ENCODE measurements at regions not wholly inside any gene's neighbourhood (a gene's known extent, or its start where the extent isn't known, plus 50 kb on each side); places are given as distances from the start of the nearest gene placed in this dataset.
"Not testable (repeated sequence)": the region's sequence is repeated elsewhere in the genome, so short reads cannot be mapped to it uniquely, and the experiment has no call there.

DNA sequence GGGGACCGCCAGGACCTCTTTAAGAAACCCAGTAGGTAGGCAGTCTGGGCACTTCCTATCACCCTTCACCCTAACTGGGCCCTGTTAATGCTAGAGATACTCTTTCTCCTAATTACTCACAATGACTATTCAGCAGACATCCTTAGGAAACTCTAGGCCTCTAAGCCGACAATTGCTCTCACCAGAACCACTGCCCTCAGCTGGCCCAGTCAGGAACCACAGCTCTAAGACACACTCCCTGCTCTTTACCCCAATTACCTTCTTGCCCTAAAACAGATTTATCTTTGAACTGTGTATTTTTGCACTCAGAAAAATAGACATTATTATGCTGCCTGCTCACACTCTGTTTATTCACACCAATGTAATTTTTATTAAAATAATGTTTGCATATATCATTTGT, 432.6 kb upstream of the SLC30A5 start:
- no peak for DNase-seq (ENCODE audit: low spot score)

DNA sequence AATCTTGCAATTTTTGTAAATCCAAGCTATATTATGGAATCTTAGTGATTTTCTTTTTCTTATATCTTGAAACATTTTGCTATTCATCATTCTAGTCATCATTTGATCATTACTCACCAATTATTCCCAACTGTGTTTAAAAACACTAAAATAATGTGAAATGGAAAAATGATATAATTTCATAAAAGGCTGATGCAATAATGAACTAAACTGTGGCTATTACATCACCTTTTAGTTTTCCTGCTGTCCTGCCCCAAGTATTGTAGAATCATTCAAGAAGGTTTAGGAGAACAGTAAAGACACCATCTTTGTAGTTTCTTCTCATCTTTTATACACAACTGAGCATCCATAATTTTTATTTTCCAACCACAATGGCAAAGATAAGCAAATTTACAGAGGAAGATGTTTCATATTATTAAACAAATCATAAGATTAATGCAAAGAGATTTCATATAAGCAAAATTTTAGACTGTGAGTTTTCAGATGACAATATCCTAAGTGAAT, 431.0 kb upstream of the SLC30A5 start:
- DNase-seq (ENCODE audit: low spot score) = no peak

DNA sequence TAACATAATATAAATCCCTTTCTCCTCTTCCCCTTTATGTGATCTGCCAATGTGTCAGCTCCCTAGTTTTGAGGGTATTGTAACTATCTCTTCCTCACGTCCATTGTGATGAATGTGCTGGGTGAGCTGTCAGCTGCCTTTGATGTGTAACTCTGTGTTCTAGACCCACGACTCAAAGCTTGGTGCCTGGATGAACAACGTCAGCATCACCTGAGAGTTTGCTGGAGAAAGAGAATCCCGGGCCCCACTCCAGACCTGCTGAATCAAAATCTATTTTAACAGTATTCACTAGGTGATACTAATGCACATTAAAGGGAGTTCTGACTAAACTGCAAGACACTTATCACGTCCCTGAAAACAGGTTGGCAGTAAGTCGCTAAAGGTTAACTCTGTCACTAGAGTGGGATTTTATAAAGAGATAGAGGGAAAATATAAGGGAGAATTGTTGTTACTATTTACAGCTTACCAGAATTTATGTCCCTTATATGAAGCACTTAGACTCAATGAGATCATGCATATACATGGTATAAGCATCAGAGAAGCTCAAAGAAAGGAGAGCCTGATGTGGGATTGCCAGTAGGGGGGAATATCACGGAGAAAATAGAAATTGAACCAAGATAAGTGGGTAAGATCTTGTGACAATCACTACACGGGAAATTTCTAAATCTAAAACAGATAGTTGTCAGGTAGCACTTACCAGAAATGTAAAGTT, 423.8 kb upstream of the SLC30A5 start:
- no peak for DNase-seq (ENCODE audit: low spot score)

DNA sequence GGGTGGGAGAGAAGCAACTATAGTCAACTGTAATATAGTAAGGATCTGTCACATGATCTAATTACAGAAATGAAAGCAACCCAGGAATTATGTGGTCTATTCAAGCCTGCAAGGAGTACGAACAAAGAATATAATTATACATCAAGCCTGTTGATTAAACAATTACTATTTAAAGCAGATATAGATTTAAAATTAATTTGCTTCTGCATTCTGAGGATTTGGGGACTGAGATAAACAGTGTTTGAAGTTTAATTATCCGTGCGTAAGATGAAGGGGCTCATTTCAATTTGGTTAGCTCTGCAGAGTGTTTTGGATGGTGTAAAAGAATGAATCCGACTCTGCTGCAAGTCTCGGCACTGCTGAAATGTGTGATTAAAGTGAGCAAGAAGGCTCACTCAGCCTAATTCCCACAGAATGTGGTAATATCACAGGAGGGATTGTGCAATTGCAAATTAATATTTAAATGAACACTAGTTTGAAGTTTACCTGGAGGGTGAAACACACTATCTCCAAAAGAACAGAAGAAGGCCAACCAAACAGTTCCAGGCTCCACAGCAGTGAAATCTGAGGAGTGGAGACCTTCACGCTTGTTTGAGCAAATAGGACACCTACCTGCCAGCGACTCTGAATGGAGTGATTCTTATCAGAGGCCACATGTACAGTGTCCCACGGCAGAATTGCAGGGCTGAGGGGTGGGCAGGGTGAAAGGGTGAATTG, 420.6 kb upstream of the SLC30A5 start:
- DNase-seq (ENCODE audit: low spot score) = no peak

DNA sequence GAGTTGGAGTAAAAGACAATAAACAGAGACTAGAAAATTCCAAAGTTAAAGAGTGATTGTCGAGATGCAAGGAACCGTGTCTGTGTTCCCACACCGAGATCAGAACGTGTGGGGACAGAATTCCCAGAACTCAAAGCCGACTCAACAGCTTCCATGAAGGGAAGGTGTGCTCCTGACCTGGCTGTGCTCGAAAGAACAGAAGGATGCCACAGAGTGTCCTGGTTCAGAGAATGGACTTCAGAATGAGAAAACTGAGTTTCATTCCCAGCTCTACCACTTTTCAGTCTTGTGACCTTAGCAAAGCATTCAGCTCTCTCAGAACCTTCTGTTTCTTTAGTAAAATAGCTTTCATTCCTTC, 420.0 kb upstream of the SLC30A5 start:
- DNase-seq (ENCODE audit: low spot score) = no peak

DNA sequence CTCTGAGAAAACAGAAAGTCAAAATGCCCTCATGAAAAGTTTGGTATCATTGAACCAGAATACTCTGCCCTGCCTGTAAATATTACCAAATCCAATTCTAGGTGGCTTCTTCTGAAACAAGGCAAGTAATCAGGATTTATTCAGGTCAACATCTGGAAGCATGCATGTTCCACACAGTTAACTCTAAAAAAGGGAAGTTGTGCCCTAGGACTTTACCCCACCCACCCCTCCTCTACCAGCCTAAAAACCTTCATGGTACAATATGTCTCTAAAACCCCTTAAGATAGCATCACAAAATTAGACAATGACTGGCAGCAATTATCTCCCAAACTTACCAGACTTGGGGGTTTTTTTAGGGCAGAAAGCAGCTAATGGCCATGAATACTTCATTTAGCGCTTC, 414.8 kb upstream of the SLC30A5 start:
- no peak for DNase-seq (ENCODE audit: low spot score)

DNA sequence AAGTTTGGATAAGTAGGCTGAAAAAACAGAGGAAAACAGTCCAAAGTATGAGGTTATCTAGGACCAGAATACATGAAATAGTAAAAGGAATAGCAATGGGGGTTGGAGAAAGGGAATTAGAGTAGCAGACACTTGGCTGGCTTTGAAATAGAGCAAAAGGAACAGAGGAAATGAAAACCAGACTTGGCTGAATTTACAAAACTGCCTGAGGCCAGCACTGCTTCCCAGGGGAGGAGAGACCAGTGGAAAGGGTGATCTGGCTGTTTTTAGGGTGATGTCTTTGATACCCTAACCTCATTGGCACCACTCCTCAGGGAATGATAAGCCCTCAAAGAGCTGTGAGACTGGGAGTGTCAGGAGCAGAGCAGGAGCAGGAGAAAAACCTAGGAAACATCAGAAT, 413.4 kb upstream of the SLC30A5 start:
- no peak for DNase-seq (ENCODE audit: low spot score)

DNA sequence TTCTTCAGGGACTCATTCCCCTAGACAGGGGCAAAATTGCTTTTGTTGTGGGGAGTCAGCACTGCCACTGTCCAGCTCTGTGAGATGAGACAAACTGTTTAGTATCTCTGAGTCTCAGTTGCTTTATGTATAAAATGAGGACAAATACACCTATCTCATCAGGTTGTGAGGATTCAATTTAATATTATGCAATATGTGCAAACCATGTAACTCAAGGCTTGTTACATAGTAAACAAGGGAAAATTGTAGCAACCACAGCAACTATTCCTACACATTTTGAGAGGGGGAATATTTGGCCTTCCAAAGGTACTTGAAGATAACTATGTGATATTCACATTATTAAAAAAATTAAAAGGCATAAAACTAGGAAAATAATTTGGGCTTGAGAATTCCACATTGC, 411.9 kb upstream of the SLC30A5 start:
- DNase-seq (ENCODE audit: low spot score) = no peak

DNA sequence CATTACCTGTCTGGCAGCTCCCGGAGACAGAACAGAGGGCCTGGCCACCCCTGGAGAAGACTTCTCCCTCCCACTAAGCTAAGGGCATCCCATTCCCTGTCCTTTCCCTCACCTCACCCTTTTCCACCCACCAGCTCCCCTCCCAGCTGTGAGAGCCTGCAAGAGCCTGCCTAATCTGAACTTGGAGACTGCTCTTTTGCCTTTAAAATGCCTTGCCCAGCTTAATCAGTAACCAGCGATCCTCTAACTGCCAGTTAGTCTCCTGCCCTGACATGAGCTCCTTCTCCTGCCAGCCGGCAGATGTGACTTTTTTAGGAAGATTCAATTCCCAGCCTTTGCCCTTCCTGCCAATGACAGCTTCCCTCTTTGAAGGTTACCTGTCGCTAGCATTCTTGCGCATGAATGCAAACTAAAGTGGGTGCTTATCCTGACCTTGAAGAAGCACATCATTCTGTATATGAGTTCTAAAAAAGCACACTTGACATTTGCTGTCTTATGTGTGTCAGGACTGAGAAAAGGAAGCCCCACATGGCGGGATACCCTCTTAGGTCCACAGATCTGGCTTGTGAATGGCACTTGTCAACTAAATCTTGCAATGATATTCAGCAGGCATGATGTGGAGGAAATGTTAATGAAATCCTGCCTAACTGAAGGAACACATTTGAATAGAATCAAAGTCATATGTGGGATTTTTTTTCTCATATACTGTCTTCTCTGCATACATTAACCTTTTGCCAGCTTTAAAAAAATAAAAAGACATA, 411.2 kb upstream of the SLC30A5 start:
- no peak for DNase-seq (ENCODE audit: low spot score)

DNA sequence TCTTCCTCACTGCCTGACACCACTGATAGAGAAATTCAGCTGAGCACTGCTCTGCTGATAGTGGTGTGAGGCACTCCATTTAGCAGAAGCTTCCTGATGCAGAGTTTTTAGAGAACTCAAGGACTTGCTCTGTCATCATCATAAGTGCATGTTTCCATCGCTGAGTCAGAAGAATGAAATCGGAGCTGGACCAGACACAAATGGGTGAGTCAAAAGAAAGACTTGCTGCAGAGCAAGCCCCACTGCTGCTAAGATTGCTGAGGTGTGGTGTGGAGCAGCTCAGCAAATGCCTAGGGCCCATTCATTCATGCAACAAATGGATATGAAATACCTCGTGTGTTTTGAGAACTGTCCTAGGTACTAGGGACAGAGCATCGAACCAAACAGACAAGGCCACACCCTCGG, 410.2 kb upstream of the SLC30A5 start:
- DNase-seq (ENCODE audit: low spot score) = no peak

DNA sequence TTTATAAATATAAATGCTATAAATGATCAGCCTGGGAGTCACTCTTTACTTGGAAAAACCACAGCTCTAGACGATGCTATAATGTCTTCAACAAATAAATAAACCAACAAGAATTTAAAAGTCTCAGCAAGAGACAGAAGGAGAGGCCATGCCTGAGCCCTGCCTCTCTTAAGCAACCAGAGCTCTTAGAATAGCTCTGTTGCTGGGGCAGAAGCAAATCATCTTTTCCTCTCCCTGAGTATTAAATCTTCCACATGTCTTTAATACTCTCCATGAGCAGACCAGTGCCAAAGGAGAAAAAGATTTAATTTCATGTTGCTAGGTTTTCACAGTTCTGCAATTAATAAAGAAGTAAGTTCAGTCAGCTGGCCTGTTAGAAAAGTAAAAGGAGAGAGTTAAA, 408.0 kb upstream of the SLC30A5 start:
- no peak for DNase-seq (ENCODE audit: low spot score)

DNA sequence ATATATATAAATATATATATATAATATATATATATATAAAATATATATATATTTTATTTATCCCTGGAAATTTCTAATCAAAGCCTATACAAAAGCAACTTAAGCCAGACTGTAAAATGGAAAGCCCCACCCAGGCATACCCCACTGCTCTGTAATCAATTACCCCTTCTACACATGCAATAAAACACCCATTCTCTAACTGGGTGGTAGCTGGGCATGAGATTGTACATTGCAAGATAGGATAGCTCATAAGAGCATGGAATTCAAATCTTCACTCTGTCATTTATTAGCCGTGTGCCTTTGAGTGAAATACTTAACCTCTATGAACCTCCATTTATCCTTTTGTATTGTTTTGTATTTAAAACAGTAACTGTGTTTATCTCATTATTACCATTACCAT, 405.3 kb upstream of the SLC30A5 start:
- no peak for DNase-seq (ENCODE audit: low spot score)

DNA sequence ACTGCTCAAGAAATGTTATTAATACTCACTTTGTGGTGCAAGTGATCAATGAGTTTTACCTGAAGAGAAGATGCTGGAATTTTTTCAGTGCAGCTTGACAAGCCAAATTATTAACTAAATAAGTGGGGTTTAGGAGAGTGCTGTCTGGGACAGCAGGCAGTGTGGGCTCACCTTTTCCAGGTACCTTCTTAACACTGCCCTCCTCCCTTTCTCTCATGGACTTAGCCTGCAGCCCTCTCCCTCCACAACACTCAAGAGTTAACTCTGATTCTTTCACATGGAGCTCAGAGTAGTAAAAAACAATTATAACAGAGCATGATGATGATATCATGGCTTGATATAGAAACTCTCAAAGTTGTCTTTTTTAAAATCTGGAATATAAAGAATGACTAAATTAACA, 404.8 kb upstream of the SLC30A5 start:
- no peak for DNase-seq (ENCODE audit: low spot score)

DNA sequence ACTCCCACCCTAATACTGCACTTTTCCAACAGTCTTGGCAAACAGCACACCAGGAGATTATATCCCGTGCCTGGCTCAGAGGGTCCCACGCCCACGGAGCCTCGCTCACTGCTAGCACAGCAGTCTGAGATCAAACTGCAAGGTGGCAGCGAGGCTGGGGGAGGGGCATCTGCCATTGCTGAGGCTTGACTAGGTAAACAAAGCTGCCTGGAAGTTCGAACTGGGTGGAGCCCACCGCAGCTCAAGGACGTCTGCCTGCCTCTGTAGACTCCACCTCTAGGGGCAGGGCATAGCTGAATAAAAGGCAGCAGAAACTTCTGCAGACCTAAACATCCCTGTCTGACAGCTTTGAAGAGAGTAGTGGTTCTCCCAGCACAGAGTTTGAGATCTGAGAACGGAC, 401.9 kb upstream of the SLC30A5 start:
- DNase-seq (ENCODE audit: low spot score) = not testable (repeated sequence)

DNA sequence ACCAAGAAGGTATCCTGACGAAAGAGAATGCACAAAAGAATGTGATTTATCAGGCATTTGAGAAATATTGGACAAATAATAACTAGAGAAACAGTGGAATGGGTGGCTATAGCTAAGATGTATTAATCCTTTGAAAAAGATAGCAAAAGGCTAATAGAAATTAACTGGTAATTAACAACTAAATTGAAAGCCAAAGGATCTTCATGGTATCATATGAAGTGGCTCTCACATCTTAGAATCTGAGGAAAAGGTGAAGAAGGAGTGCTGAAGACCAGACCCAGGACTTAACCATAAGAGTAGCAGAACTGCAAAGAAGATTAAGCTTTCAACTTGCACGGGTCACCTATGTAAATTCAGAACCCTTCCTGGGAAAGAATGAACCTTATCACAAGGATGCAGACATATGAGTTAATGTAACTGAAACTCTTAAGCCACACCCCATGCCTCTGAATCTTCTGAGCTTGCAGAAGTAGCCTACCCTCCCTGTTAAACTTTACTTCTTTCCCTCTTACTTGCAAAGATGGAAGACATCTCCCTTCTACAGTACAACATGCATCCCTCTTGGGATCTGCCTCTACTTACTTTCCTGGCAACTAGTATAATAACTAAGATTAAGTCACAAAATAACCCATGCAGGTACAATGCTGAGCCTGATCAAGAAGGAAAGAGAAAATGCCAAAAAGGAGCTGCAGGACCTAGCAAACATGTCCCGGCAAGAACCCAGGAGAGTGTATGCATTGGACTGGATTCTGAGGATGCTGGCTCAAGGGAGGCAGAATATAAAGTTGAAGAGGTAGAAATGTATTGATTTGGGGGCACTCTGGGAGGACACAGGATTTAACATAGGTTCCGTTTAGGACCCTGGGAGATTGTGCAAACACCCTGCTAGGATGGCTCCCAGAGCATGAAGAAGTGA, 395.5 kb upstream of the SLC30A5 start:
- DNase-seq (ENCODE audit: low spot score) = no peak

DNA sequence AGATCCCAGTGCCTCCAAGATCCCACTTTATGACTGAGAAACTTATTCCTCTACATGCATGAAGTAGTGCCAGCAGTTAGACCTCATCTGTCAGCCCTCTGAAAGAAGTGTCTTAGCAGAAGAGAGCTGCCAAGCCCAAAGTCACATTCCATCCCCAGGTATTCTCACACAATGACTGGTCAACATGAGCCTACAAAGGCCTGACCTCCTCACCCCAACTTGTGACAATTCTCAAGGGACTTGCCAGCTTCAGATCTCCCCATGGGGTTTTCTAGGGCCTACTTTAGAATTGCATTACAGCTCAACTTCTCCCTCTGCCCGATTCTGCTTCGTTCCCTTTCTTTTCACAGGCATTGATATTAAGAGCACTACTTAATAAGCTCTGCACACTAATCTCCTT, 393.8 kb upstream of the SLC30A5 start:
- DNase-seq (ENCODE audit: low spot score) = no peak

DNA sequence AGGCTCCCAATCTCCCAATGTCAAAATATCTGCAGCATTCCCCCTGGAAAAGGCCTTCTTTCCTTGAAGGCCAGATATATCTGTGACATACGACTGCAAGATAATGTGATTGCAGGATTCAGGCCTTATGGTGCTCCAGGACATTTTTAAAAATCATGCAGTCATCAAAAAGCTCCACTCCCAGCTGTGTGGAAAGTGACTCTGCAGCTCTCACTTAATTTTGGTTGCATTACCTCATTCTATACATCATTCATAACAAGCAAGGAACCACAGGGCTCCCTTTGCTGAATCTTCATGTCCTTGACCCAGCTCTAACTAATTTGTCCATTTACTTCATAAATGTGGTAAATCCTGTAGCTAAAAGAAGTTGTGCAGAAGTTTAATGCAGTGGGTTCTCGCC, 386.2 kb upstream of the SLC30A5 start:
- DNase-seq (ENCODE audit: low spot score) = no peak

DNA sequence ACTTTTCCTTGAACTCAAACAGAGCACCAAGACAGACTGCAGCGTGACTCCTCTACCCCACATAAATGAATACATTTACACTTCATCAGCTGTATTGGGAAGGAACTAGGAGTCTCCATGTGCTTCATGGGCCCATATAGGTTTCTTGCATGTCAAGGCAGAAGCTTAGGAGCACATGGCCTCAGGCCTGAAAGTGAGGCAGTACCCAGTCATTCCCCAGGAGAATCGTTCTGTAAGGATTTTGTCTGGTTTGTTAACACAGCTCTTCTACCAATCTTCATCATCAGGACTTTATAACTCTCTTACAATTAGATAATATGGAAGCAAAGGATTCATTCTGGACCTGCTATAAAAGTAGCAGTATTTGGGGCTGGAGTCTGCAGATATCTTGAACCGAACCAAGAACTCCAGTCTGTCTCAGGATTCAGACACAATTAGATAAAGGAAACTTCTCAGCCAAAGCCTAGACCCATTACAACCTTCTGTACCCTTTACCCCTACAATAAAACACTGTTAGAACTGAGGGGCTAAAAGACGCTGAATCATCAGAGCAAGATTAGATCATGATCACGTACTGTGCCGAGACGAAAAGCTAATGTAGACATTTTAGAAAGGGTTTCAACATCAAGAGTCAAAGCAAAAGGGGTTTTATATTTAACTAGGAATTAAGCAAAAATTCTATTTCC, 385.5 kb upstream of the SLC30A5 start:
- DNase-seq (ENCODE audit: low spot score) = no peak

DNA sequence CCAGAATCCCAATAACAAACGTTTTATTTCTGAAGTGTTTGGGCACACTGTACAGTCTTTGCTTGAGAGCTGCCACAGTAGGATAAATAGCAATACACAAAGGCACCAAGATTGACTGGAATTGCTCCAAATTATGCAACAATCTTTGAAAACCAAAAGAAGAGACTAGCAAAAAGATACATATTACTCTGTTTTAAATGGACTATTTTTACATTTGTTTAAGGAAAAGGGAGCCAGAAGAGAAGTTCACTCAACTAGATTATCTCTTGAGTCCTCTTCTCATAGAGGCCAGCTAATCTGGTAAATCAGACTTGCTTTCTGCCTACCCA, 385.0 kb upstream of the SLC30A5 start:
- no peak for DNase-seq (ENCODE audit: low spot score)

DNA sequence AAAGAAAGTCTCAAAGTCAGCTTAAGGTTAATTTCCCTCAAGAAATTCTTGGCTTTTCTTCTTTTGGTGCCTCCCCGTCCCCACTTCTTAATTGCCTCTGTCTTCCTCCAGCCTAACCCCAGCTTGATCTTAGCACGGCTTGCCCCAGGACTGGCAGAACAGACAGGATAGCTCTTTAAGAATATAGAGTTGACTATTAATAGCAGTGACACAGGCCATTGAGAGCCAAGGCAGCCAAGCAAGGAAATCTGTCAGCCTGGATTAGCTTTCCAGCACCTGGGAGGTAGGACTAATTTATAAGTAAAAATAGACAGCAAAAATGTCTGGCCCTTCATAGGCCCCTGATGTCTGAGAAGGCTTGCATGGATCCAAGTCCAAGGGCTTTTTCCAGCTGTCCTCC, 384.6 kb upstream of the SLC30A5 start:
- DNase-seq (ENCODE audit: low spot score) = no peak

DNA sequence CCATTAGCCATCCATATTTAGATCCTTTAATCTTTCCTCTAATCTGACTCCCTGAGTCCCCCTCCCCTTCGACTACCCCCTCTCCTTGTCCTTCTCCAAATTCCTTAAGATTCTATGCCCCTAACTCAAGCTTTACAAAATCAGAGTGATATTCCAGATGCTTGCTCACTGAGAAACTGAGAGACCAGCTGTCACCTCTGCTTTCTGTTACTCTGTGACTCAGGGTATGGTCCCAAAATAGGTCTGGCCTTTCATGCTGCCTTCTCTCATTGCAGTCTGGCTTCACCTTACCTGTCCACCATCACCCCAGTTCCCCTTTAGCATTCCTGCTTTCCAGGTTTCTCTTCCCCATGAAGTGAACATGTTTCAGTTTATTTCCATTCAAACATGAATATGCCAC, 383.3 kb upstream of the SLC30A5 start:
- DNase-seq (ENCODE audit: low spot score) = no peak
